Mucosa of descending colon (tissue), 3 donors: ENCODE measurements at regions not wholly inside any gene's neighbourhood (a gene's known extent, or its start where the extent isn't known, plus 50 kb on each side); places are given as distances from the start of the nearest gene placed in this dataset.
A peak's percentile ranks its signal among the peaks of the same experiment; 100 is the strongest.

Experiments
- ATAC-seq: fragments of 200-7000 bp; cut with Tn5 transposase; one replicate; pipeline ENCODE4 v1.9.1; 2020; ENCODE audit warnings: mild to moderate bottlenecking, moderate library complexity
- DNase-seq, 3 donors: peaks; one replicate each; pipeline ENCODE4 v3.0.0-alpha.2; 2020
- H3K36me3 ChIP-seq: fragments of 200-600 bp; one replicate; pipeline ENCODE4 v1.8.0; 2021; ENCODE audit warnings: low read depth, mild to moderate bottlenecking
- H3K4me1 ChIP-seq: fragments of 200-600 bp; one replicate; pipeline ENCODE4 v1.8.0; 2021; ENCODE audit warnings: low read depth, mild to moderate bottlenecking
- H3K4me3 ChIP-seq: fragments of 200-600 bp; one replicate; pipeline ENCODE4 v1.8.0; 2021; ENCODE audit warnings: mild to moderate bottlenecking
- H3K9me3 ChIP-seq: fragments of 200-600 bp; one replicate; pipeline ENCODE4 v1.8.0; 2021; ENCODE audit warnings: mild to moderate bottlenecking
- CTCF ChIP-seq: fragments of 200-600 bp; IDR thresholded peaks from one replicate; pipeline ENCODE4 v1.8.0; 2022; ENCODE audit warnings: antibody characterized with exemption, mild to moderate bottlenecking
- intact Hi-C, 2 donors: fragments of 100-400 bp; cut with DNase I in 1 of 2; cut with micrococcal nuclease in 1 of 2; formaldehyde crosslinking; loops; one replicate each; pipeline versions ENCODE4 v1.11.0 to v1.11.1; 2022; cut with DNase I, micrococcal nuclease
- donor health status: DM: no; HTN: no; CAD: no; lungs with moderate emphysema.
- donor health status: DM: no; HTN: no; CAD: no.
- donor health status: DM: no; HTN: yes; CAD: no.

- ATAC-seq (peak; percentile 42), DNase-seq (no peak)
- no peaks in the 10 kb centered on the region for H3K36me3 ChIP-seq
- no peak overlapping the region for H3K4me3 ChIP-seq
- H3K4me1 ChIP-seq, result no peaks in the 10 kb centered on the region
- no peaks in the 10 kb centered on the region for H3K9me3 ChIP-seq
- intact Hi-C loops, result no loop called here
- no peak for TF ChIP-seq CTCF
Measured at GRCh38 chr9:75440914-75441313, 352.6 kb downstream of the OSTF1 start.

GRCh38 chr9:75445144-75445543 is 356.8 kb downstream of the OSTF1 start:
- Histone ChIP-seq H3K9me3 (no peaks in the 10 kb centered on the region), H3K4me1 (no peaks in the 10 kb centered on the region), H3K36me3 (no peaks in the 10 kb centered on the region), H3K4me3 (no peak overlapping the region)
- intact Hi-C loops, result no loop called here
- ATAC-seq, result no peak
- DNase-seq, result no peak
- TF ChIP-seq CTCF, result no peak

- TF ChIP-seq CTCF, result no peak
- H3K36me3 ChIP-seq, result no peaks in the 10 kb centered on the region
- ATAC-seq, result no peak
- no peak for DNase-seq
- intact Hi-C loops, result no loop called here
- no peaks in the 10 kb centered on the region for H3K9me3 ChIP-seq
- H3K4me1 ChIP-seq, result no peaks in the 10 kb centered on the region
- no peak overlapping the region for H3K4me3 ChIP-seq
Measured at GRCh38 chr9:75447281-75447680, 359.0 kb downstream of the OSTF1 start.

- no peaks in the 10 kb centered on the region for H3K9me3 ChIP-seq
- TF ChIP-seq CTCF, result no peak
- H3K4me1 ChIP-seq, result no peaks in the 10 kb centered on the region
- H3K4me3 ChIP-seq, result no peak overlapping the region
- intact Hi-C loops, result no loop called here
- DNase-seq, result peak in 1 of 3 donors; percentile 29
- ATAC-seq, result peak; percentile 91
- no peaks in the 10 kb centered on the region for H3K36me3 ChIP-seq
Measured at GRCh38 chr9:75448281-75448680, 360.0 kb downstream of the OSTF1 start.

- DNase-seq (no peak), ATAC-seq (no peak)
- intact Hi-C loops, result no loop called here
- H3K36me3 ChIP-seq, result no peaks in the 10 kb centered on the region
- H3K4me1 ChIP-seq, result no peaks in the 10 kb centered on the region
- no peak for TF ChIP-seq CTCF
- no peak overlapping the region for H3K4me3 ChIP-seq
- H3K9me3 ChIP-seq, result no peaks in the 10 kb centered on the region
Measured at GRCh38 chr9:75448955-75449354, 360.6 kb downstream of the OSTF1 start.

GRCh38 chr9:75451045-75451444 is 362.7 kb downstream of the OSTF1 start:
- peaks cover 4% of the 10 kb centered on the region for H3K4me1 ChIP-seq
- ATAC-seq, result no peak
- intact Hi-C loops, result no loop called here
- H3K9me3 ChIP-seq, result no peaks in the 10 kb centered on the region
- no peak for TF ChIP-seq CTCF
- no peak overlapping the region for H3K4me3 ChIP-seq
- H3K36me3 ChIP-seq, result no peaks in the 10 kb centered on the region
- DNase-seq, result no peak
